ENCODE measurements at regions not wholly inside any gene's neighbourhood (a gene's known extent, or its start where the extent isn't known, plus 50 kb on each side); places are given as distances from the start of the nearest gene placed in this dataset.

DNA sequence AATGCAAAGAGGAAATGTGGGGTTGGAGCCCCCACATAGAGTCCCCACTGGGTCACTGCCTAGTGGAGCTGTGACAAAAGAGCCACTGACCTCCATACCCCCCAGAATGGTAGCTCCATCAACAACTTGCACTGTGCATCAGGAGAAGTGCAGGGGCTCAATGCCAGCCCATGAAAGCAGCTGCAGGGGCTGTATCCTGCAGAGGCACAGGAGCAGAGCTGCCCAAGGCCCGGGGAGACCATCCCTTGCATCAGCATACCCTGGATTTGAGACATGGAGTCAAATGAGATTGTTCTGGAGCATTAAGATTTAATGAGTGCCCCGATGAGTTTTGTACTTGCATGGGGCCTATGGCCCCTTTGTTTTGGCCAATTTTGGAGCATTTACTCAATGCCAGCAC lies 1023.6 kb downstream of the VRK1 start:
- no peaks in the 10 kb centered on the region for H3K27me3 ChIP-seq (ENCODE audit: control insufficient read depth, insufficient read depth, low read length)
- TF ChIP-seq, protein P1, sequence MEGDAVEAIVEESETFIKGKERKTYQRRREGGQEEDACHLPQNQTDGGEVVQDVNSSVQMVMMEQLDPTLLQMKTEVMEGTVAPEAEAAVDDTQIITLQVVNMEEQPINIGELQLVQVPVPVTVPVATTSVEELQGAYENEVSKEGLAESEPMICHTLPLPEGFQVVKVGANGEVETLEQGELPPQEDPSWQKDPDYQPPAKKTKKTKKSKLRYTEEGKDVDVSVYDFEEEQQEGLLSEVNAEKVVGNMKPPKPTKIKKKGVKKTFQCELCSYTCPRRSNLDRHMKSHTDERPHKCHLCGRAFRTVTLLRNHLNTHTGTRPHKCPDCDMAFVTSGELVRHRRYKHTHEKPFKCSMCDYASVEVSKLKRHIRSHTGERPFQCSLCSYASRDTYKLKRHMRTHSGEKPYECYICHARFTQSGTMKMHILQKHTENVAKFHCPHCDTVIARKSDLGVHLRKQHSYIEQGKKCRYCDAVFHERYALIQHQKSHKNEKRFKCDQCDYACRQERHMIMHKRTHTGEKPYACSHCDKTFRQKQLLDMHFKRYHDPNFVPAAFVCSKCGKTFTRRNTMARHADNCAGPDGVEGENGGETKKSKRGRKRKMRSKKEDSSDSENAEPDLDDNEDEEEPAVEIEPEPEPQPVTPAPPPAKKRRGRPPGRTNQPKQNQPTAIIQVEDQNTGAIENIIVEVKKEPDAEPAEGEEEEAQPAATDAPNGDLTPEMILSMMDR (IDR thresholded peaks at IDR 0.05; ENCODE audit: insufficient read depth, low read depth, low read length), result no peak
- ChIA-PET CTCF (no interaction called here), POLR2A (no interaction called here)
- no peaks in the 10 kb centered on the region for H3K36me3 ChIP-seq (ENCODE audit: control insufficient read depth, insufficient read depth, low read length)
- no peak overlapping the region for H3K4me3 ChIP-seq (ENCODE audit: low read depth, low read length)
- DNase-seq (ENCODE audit: low read depth), result no peak

DNA sequence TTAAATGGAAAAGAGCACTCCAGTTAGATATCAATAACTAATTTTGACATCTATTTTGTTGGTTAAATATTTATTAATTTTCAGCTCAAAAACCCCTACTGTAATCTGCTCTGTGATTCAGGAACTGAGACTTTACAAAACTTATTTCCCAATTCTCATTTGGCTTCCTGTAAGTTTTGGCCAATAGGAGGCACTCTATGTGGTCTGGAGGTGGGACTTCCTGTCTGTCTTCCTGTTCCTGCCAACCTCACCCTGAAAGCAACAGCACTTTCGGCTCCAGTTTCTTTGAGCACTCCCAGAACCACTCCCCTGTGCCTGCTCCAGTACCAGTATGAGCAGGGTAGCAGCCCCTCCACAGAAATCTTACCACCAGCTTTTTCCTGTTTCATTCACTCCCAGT lies 1027.0 kb downstream of the VRK1 start:
- CTCF ChIA-PET, result no interaction called here
- no peak overlapping the region for H3K4me3 ChIP-seq (ENCODE audit: low read depth, low read length)
- H3K27me3 ChIP-seq (ENCODE audit: control insufficient read depth, insufficient read depth, low read length), result no peaks in the 10 kb centered on the region
- DNase-seq (ENCODE audit: low read depth), result no peak
- TF ChIP-seq, protein P1 (IDR thresholded peaks at IDR 0.05; ENCODE audit: insufficient read depth, low read depth, low read length), result no peak
- no peaks in the 10 kb centered on the region for H3K36me3 ChIP-seq (ENCODE audit: control insufficient read depth, insufficient read depth, low read length)
- POLR2A ChIA-PET, result no interaction called here

DNA sequence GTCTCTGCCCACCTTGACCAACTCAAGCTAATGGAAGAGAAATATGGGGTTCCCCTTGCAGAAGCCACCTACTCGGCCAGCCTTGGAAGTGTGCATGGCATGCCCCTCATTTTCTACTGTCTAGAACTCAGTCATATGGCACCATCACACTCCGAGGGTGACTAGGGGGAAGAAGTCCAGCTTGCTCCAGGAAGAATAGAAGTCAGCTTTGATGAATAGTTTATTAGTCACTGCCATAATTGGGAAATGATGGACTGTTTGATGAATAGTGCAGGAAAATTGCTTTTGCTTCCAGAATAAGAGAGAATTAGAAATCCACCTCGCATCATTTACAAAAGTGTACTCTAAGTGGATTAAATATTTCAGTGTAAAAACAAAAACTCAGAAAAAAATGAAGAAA lies 1030.6 kb downstream of the VRK1 start:
- CTCF ChIA-PET, result no interaction called here
- POLR2A ChIA-PET, result no interaction called here

GRCh38 chr14:97832776-97833175 lies 1035.6 kb downstream of the VRK1 start:
- ChIA-PET POLR2A (no interaction called here), CTCF (no interaction called here)
- TF ChIP-seq, protein P1 (IDR thresholded peaks at IDR 0.05; ENCODE audit: insufficient read depth, low read depth, low read length), result no peak
- H3K36me3 ChIP-seq (ENCODE audit: control insufficient read depth, insufficient read depth, low read length), result no peaks in the 10 kb centered on the region
- no peak overlapping the region for H3K4me3 ChIP-seq (ENCODE audit: low read depth, low read length)
- DNase-seq (ENCODE audit: low read depth), result no peak
- no peaks in the 10 kb centered on the region for H3K27me3 ChIP-seq (ENCODE audit: control insufficient read depth, insufficient read depth, low read length)

More for the DNA sequence above, 1030.6 kb downstream of the VRK1 start:
- no peak overlapping the region for H3K4me3 ChIP-seq (ENCODE audit: low read depth, low read length)
- TF ChIP-seq, protein P1 (IDR thresholded peaks at IDR 0.05; ENCODE audit: insufficient read depth, low read depth, low read length), result no peak
- no peaks in the 10 kb centered on the region for H3K27me3 ChIP-seq (ENCODE audit: control insufficient read depth, insufficient read depth, low read length)
- no peak for DNase-seq (ENCODE audit: low read depth)
- H3K36me3 ChIP-seq (ENCODE audit: control insufficient read depth, insufficient read depth, low read length), result no peaks in the 10 kb centered on the region

DNA sequence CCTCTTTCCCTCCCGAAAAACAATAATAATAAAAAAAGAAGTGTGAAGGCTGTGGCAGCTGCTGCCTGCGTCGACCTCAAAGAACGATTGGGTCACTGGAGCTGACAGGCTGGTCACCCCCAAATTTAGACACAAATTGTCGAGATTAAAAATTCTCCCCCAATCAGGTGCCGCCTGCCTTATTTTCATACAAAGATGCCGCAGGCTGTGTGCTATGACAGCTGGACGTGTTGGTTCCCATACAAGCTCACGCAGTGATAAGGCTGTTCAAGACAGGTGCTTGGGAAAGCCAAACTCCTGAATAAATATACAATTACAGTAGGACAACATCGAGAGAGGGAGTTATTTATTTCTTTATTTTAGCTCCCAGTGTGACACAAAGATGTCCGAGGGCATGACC lies 1041.8 kb downstream of the VRK1 start:
- H3K4me3 ChIP-seq (ENCODE audit: low read depth, low read length), result no peak overlapping the region
- ChIA-PET CTCF (no interaction called here), POLR2A (no interaction called here)
- TF ChIP-seq, protein P1 (IDR thresholded peaks at IDR 0.05; ENCODE audit: insufficient read depth, low read depth, low read length), result no peak
- H3K27me3 ChIP-seq (ENCODE audit: control insufficient read depth, insufficient read depth, low read length), result no peaks in the 10 kb centered on the region
- no peaks in the 10 kb centered on the region for H3K36me3 ChIP-seq (ENCODE audit: control insufficient read depth, insufficient read depth, low read length)
- DNase-seq (ENCODE audit: low read depth), result no peak
